G401.6 (cell line): ENCODE measurements at regions not wholly inside any gene's neighbourhood (a gene's known extent, or its start where the extent isn't known, plus 50 kb on each side); places are given as distances from the start of the nearest gene placed in this dataset.
"Not testable (repeated sequence)": the region's sequence is repeated elsewhere in the genome, so short reads cannot be mapped to it uniquely, and the experiment has no call there.

Experiments used
- FAIRE-seq: peaks from 2 replicates; lab custom pipeline; 2012; peaks lifted over from hg19 to GRCh38; lab: Jason Lieb, UNC

GRCh38 chr7:85413718-85414117 is 226.9 kb upstream of the SEMA3D start:
- no peak for FAIRE-seq

GRCh38 chr7:85412912-85413311 is 226.1 kb upstream of the SEMA3D start:
- no peak for FAIRE-seq

- FAIRE-seq: no peak
Observed at GRCh38 chr7:85407391-85407790, 220.5 kb upstream of the SEMA3D start.

GRCh38 chr7:85405016-85405902 is 218.4 kb upstream of the SEMA3D start:
- FAIRE-seq: no peak

GRCh38 chr7:85396676-85397075 is 209.8 kb upstream of the SEMA3D start:
- FAIRE-seq: no peak

- no peak for FAIRE-seq
Observed at GRCh38 chr7:85392789-85393188, 205.9 kb upstream of the SEMA3D start.

- FAIRE-seq: no peak
Observed at GRCh38 chr7:85392326-85392725, 205.5 kb upstream of the SEMA3D start.

GRCh38 chr7:85386460-85386859 is 199.6 kb upstream of the SEMA3D start:
- no peak for FAIRE-seq

GRCh38 chr7:85384392-85384791 is 197.5 kb upstream of the SEMA3D start:
- no peak for FAIRE-seq

GRCh38 chr7:85381212-85381611 is 194.4 kb upstream of the SEMA3D start:
- FAIRE-seq: no peak

- FAIRE-seq: no peak
Observed at GRCh38 chr7:85376589-85376988, 189.7 kb upstream of the SEMA3D start.

GRCh38 chr7:85356916-85357315 is 170.1 kb upstream of the SEMA3D start:
- no peak for FAIRE-seq

GRCh38 chr7:85343484-85343883 is 156.6 kb upstream of the SEMA3D start:
- no peak for FAIRE-seq

- no peak for FAIRE-seq
Observed at GRCh38 chr7:85342781-85343180, 155.9 kb upstream of the SEMA3D start.

- no peak for FAIRE-seq
Observed at GRCh38 chr7:85341973-85342372, 155.1 kb upstream of the SEMA3D start.

GRCh38 chr7:85341121-85341520 is 154.3 kb upstream of the SEMA3D start:
- FAIRE-seq: no peak

- no peak for FAIRE-seq
Observed at GRCh38 chr7:85336086-85336485, 149.2 kb upstream of the SEMA3D start.

GRCh38 chr7:85335113-85335512 is 148.3 kb upstream of the SEMA3D start:
- FAIRE-seq: not testable (repeated sequence)

- no peak for FAIRE-seq
Observed at GRCh38 chr7:85328456-85328998, 141.7 kb upstream of the SEMA3D start.

GRCh38 chr7:85324145-85324799 is 137.4 kb upstream of the SEMA3D start:
- FAIRE-seq: no peak

- no peak for FAIRE-seq
Observed at GRCh38 chr7:85322252-85322651, 135.4 kb upstream of the SEMA3D start.

- no peak for FAIRE-seq
Observed at GRCh38 chr7:85320699-85321476, 134.0 kb upstream of the SEMA3D start.

GRCh38 chr7:85316489-85316888 is 129.6 kb upstream of the SEMA3D start:
- no peak for FAIRE-seq
